Smooth muscle cell (in vitro differentiated cells): ENCODE measurements at regions not wholly inside any gene's neighbourhood (a gene's known extent, or its start where the extent isn't known, plus 50 kb on each side); places are given as distances from the start of the nearest gene placed in this dataset.
"Not testable (repeated sequence)": the region's sequence is repeated elsewhere in the genome, so short reads cannot be mapped to it uniquely, and the experiment has no call there.

Experiments
- DNase-seq: peaks from one replicate; lab custom pipeline; 2025; ENCODE audit not compliant: unreplicated experiment; lab: John Stamatoyannopoulos, UW
- H2AFZ ChIP-seq: fragments of 200-600 bp; sonication (generic); 2 replicates; pipeline ENCODE4 v1.6.0; 2016; ENCODE audit warnings: antibody characterized with exemption, low read depth, mild to moderate bottlenecking
- H3F3A ChIP-seq: fragments of 200-600 bp; sonication (generic); 2 replicates; pipeline ENCODE4 v1.6.0; 2017; ENCODE audit warnings: antibody characterized with exemption, low read depth
- H3K27ac ChIP-seq: fragments of 200-600 bp; sonication (generic); 2 replicates; pipeline ENCODE4 v1.5.1; 2016; ENCODE audit warnings: low read depth, mild to moderate bottlenecking
- H3K27me3 ChIP-seq: fragments of 200-600 bp; sonication (generic); 2 replicates; pipeline ENCODE4 v1.6.1; 2016; ENCODE audit warnings: low read depth, mild to moderate bottlenecking
- H3K36me3 ChIP-seq: fragments of 200-600 bp; sonication (generic); 2 replicates; pipeline ENCODE4 v1.5.1; 2016; ENCODE audit warnings: low read depth
- H3K4me1 ChIP-seq: fragments of 200-600 bp; sonication (generic); 2 replicates; pipeline ENCODE4 v1.5.1; 2016; ENCODE audit warnings: low read depth
- H3K4me2 ChIP-seq: fragments of 200-600 bp; sonication (generic); 2 replicates; pipeline ENCODE4 v1.6.0; 2016; ENCODE audit warnings: mild to moderate bottlenecking
- H3K4me3 ChIP-seq: fragments of 200-600 bp; sonication (generic); 2 replicates; pipeline ENCODE4 v1.5.1; 2016; ENCODE audit warnings: mild to moderate bottlenecking
- H3K79me2 ChIP-seq: fragments of 200-600 bp; sonication (generic); 2 replicates; pipeline ENCODE4 v1.6.0; 2016; ENCODE audit warnings: low read depth, mild to moderate bottlenecking
- H3K9ac ChIP-seq: fragments of 200-600 bp; sonication (generic); 2 replicates; pipeline ENCODE4 v1.6.0; 2016; ENCODE audit warnings: low read depth
- H3K9me3 ChIP-seq: fragments of 200-600 bp; sonication (generic); replicated peaks from 2 replicates; pipeline ENCODE4 v1.5.1; 2016; ENCODE audit warnings: low read depth
- H4K20me1 ChIP-seq: fragments of 200-600 bp; sonication (generic); 2 replicates; pipeline ENCODE4 v1.6.0; 2016; ENCODE audit warnings: low read depth
- WGBS: methylation state at CpG from one replicate; pipeline ENCODE4 v1.1.7; 2016; ENCODE audit warnings: low lambda C conversion rate; 5-methylcytosine and 5-hydroxymethylcytosine counted together
- TF ChIP-seq, protein P1 (sequence below): fragments of 200-600 bp; sonication (generic); IDR thresholded peaks from 2 replicates; pipeline ENCODE4 v1.5.1; 2017; ENCODE audit warnings: borderline replicate concordance, mild to moderate bottlenecking, antibody characterized with exemption; ENCODE audit not compliant: insufficient read depth, poor library complexity, severe bottlenecking

GRCh38 chr6:167709196-167709595, 117.5 kb upstream of the AFDN start:
- WGBS = 91% methylated on average over 5 of the region's 7 CpGs
- no peaks in the 10 kb centered on the region for H3K9me3 ChIP-seq
- H3K9ac ChIP-seq = no peak overlapping the region
- H3F3A ChIP-seq = no peaks in the 10 kb centered on the region
- H3K27ac ChIP-seq = no peak overlapping the region
- H2AFZ ChIP-seq = no peak overlapping the region
- H3K27me3 ChIP-seq = no peaks in the 10 kb centered on the region
- TF ChIP-seq, protein P1, sequence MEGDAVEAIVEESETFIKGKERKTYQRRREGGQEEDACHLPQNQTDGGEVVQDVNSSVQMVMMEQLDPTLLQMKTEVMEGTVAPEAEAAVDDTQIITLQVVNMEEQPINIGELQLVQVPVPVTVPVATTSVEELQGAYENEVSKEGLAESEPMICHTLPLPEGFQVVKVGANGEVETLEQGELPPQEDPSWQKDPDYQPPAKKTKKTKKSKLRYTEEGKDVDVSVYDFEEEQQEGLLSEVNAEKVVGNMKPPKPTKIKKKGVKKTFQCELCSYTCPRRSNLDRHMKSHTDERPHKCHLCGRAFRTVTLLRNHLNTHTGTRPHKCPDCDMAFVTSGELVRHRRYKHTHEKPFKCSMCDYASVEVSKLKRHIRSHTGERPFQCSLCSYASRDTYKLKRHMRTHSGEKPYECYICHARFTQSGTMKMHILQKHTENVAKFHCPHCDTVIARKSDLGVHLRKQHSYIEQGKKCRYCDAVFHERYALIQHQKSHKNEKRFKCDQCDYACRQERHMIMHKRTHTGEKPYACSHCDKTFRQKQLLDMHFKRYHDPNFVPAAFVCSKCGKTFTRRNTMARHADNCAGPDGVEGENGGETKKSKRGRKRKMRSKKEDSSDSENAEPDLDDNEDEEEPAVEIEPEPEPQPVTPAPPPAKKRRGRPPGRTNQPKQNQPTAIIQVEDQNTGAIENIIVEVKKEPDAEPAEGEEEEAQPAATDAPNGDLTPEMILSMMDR = no peak
- H4K20me1 ChIP-seq = no peaks in the 10 kb centered on the region
- no peaks in the 10 kb centered on the region for H3K79me2 ChIP-seq
- H3K36me3 ChIP-seq = no peaks in the 10 kb centered on the region
- no peak for DNase-seq
- H3K4me3 ChIP-seq = no peak overlapping the region
- peaks cover 1% of the 10 kb centered on the region for H3K4me1 ChIP-seq
- no peak overlapping the region for H3K4me2 ChIP-seq

- DNase-seq, H3K9me3 ChIP-seq: not testable (repeated sequence)
These were observed 116.9 kb upstream of the AFDN start for GRCh38 chr6:167709776-167710336.

GRCh38 chr6:167710363-167710920, 116.3 kb upstream of the AFDN start:
- Histone ChIP-seq H3K9me3 (no peaks in the 10 kb centered on the region), H2AFZ (no peak overlapping the region), H3K4me3 (no peak overlapping the region), H3F3A (no peaks in the 10 kb centered on the region), H3K4me1 (peaks cover 8% of the 10 kb centered on the region), H3K27ac (no peak overlapping the region), H3K79me2 (no peaks in the 10 kb centered on the region), H3K27me3 (no peaks in the 10 kb centered on the region), H3K9ac (no peak overlapping the region), H3K36me3 (no peaks in the 10 kb centered on the region), H4K20me1 (no peaks in the 10 kb centered on the region), H3K4me2 (no peak overlapping the region)
- TF ChIP-seq, protein P1 = no peak
- 85% methylated on average over 13 of the region's 13 CpGs for WGBS
- no peak for DNase-seq

More at GRCh38 chr6:167709776-167710336, 116.9 kb upstream of the AFDN start:
- 96% methylated on average over 11 of the region's 11 CpGs for WGBS
- H2AFZ ChIP-seq, H3K4me1 ChIP-seq, H3K79me2 ChIP-seq, H4K20me1 ChIP-seq, H3K36me3 ChIP-seq, H3K4me2 ChIP-seq, H3K27ac ChIP-seq, H3K4me3 ChIP-seq, H3K9ac ChIP-seq, H3K27me3 ChIP-seq, H3F3A ChIP-seq: not testable (repeated sequence)

GRCh38 chr6:167711211-167711610, 115.5 kb upstream of the AFDN start:
- no peak overlapping the region for H3K27ac ChIP-seq
- H3K36me3 ChIP-seq = no peaks in the 10 kb centered on the region
- H3K4me1 ChIP-seq = peaks cover 8% of the 10 kb centered on the region
- TF ChIP-seq, protein P1 = no peak
- no peaks in the 10 kb centered on the region for H4K20me1 ChIP-seq
- H3F3A ChIP-seq = no peaks in the 10 kb centered on the region
- H3K4me2 ChIP-seq = no peak overlapping the region
- H3K79me2 ChIP-seq = no peaks in the 10 kb centered on the region
- no peaks in the 10 kb centered on the region for H3K9me3 ChIP-seq
- WGBS = 93% methylated on average over 8 of the region's 8 CpGs
- no peak for DNase-seq
- no peak overlapping the region for H3K4me3 ChIP-seq
- H3K27me3 ChIP-seq = no peaks in the 10 kb centered on the region
- no peak overlapping the region for H2AFZ ChIP-seq
- H3K9ac ChIP-seq = no peak overlapping the region
